Brain microvascular endothelial cell (primary cell): ENCODE measurements at regions not wholly inside any gene's neighbourhood (a gene's known extent, or its start where the extent isn't known, plus 50 kb on each side); places are given as distances from the start of the nearest gene placed in this dataset.

ENCODE experiments used
- DNase-seq: peaks from one replicate; pipeline ENCODE4 v3.0.0-alpha.2; 2020
- H3K27ac ChIP-seq: fragments of 250-450 bp; sonication (Bioruptor Pico); 2 replicates; pipeline ENCODE4 v1.5.1; 2020; ENCODE audit warnings: mild to moderate bottlenecking, moderate library complexity
- H3K27me3 ChIP-seq: fragments of 250-450 bp; sonication (Bioruptor Pico); replicated peaks from 2 replicates; pipeline ENCODE4 v1.5.1; 2020; ENCODE audit warnings: mild to moderate bottlenecking
- H3K36me3 ChIP-seq: fragments of 250-450 bp; sonication (Bioruptor Pico); replicated peaks from 2 replicates; pipeline ENCODE4 v1.5.1; 2020; ENCODE audit warnings: mild to moderate bottlenecking
- H3K4me3 ChIP-seq: 2 replicates; pipeline ENCODE4 v1.5.1; 2011; ENCODE audit warnings: low read depth, mild to moderate bottlenecking, control low read depth, low read length, moderate library complexity
- in situ Hi-C: cut with HindIII; loops from 2 replicates; pipeline ENCODE4 v1.10.0; 2017; ENCODE audit warnings: low sequenced_read_pairs, low pct_ligation_motif_present
- TF ChIP-seq, protein P1 (sequence below): IDR thresholded peaks from 2 replicates; pipeline ENCODE4 v1.5.1; 2011; ENCODE audit warnings: low read depth, mild to moderate bottlenecking, moderate library complexity, low read length, control low read depth, inconsistent platforms; ENCODE audit errors: missing control alignments

DNA sequence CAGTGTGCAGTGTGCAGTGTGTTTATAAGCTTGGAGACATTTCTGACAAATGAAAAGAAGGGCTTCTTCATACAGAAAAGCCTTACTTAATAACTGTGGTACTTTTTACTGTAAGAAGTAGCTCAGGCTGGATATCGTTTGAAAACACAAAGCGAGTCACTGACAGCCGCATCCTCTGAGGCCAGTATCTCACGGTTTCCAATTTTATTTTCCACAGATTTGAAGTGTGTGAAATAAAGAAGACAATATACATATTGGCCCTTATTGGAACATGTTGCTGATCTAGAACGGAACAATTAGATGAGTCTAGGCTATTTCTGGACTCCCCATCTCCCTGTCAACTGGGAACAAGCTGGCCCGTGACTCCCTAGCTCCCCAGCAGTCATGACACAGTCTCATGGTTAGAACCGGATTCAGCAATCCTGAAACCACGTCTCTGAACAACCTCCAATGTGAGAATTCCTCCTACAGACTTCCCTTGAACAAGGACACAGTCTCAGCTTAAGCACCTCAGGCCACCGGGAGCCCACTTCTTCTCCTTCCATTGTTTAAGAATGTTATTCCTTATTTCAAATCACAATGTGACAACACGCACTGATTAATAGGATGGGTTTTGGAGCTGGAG lies 484.5 kb downstream of the COG6 start:
- Histone ChIP-seq H3K4me3 (no peak overlapping the region), H3K27me3 (no peaks in the 10 kb centered on the region)
- TF ChIP-seq, protein P1, sequence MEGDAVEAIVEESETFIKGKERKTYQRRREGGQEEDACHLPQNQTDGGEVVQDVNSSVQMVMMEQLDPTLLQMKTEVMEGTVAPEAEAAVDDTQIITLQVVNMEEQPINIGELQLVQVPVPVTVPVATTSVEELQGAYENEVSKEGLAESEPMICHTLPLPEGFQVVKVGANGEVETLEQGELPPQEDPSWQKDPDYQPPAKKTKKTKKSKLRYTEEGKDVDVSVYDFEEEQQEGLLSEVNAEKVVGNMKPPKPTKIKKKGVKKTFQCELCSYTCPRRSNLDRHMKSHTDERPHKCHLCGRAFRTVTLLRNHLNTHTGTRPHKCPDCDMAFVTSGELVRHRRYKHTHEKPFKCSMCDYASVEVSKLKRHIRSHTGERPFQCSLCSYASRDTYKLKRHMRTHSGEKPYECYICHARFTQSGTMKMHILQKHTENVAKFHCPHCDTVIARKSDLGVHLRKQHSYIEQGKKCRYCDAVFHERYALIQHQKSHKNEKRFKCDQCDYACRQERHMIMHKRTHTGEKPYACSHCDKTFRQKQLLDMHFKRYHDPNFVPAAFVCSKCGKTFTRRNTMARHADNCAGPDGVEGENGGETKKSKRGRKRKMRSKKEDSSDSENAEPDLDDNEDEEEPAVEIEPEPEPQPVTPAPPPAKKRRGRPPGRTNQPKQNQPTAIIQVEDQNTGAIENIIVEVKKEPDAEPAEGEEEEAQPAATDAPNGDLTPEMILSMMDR: no peak

DNA sequence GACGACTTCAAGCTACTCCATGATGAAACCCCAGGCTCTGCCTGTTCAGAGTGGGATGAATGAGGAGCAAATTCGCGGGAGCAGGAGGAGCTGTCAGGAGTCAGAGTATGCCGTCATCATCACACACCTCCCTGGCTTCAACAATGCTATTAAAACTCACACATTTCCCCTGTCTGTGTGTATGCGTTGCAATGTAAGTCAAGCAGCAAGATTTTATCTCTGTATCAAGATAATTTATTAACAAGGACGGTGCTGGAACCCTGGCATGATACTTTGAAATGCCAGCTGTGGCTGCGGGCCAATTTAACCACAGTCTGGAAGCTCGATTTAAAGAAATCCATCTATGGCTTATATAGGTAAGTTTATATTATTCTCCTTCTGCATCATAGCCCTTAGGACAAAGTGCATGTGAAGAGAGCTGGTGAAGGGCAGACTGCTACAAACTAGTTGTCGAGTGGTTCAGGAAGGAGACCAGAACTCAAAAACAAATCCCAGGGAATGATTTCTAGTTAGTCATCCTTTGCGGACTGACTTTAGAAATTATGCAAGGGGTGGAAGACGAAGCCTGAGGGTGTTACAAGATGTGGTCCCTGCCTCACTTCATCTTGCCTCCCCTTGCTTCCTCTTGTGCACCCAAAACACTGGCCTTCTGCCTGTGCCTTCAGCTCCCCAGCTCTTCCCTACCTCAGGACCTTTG lies 486.5 kb downstream of the COG6 start:
- DNase-seq: no peak
- no peak overlapping the region for H3K4me3 ChIP-seq
- no peaks in the 10 kb centered on the region for H3K27me3 ChIP-seq
- H3K27ac ChIP-seq: no peak overlapping the region
- H3K36me3 ChIP-seq: no peaks in the 10 kb centered on the region
- in situ Hi-C loops: no loop called here
- TF ChIP-seq, protein P1: no peak

More for the DNA sequence above, 484.5 kb downstream of the COG6 start:
- in situ Hi-C loops: no loop called here
- no peak for DNase-seq
- Histone ChIP-seq H3K36me3 (no peaks in the 10 kb centered on the region), H3K27ac (no peak overlapping the region)

DNA sequence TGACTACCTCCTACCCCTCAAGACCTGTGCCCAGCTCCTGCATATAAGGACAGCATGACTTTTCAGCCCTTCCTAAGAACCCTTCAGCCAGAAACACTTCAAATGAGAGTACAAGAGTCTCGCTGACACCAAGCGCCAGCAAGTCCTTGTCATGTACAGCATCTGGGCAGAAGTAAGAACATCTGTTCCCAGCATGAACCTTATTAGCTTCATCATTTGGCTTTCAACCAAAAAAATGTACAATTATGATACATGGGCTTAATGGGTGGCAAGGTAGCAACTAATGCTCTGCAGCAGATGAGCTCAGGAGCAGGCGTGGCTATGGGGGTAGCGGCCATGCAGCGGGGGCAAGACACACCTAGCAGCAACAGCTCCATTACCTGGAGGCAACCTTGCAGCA lies 487.6 kb downstream of the COG6 start:
- Histone ChIP-seq H3K4me3 (no peak overlapping the region), H3K36me3 (no peaks in the 10 kb centered on the region), H3K27me3 (no peaks in the 10 kb centered on the region), H3K27ac (no peak overlapping the region)
- in situ Hi-C loops: no loop called here
- DNase-seq: no peak
- TF ChIP-seq, protein P1: no peak

DNA sequence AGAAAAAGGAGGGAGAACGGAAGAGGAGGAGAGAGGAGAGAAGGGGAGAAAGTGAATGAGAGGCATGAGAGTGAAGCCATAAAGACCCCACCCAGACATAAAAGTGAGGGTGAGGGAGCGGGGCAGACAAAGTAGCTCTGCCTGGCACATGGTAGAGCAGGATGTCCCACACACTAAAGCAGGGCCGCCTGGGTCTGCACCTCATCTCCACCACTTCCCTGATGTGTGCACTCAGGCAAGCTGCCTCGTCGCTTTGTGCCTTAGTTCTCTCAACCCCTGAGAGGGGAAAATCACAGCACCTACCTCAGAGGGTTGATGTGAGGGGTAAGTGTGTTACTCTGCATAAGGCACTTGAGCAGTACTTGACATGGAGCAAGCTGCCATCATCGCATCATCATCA lies 488.1 kb downstream of the COG6 start:
- H3K36me3 ChIP-seq: no peaks in the 10 kb centered on the region
- H3K4me3 ChIP-seq: no peak overlapping the region
- in situ Hi-C loops: no loop called here
- TF ChIP-seq, protein P1: no peak
- H3K27ac ChIP-seq: no peak overlapping the region
- H3K27me3 ChIP-seq: no peaks in the 10 kb centered on the region
- DNase-seq: no peak

DNA sequence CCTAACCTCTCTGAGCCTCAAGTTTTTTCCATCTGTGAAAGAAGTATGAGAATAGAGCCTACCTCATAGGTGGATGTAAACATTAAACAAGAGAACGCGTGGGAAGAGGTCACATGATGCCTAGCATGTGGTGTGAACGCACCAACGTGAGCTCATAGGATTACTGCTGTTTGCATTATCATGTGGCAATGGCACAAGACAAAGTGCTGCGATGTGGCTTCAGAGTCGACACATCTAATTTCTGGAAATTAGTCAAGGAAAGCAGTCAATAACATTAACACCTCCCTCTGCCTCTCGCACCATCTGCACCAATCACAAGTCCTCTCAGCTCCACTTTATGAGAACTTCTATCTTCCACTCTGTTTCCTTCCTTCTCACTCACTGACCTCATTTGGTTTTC lies 489.7 kb downstream of the COG6 start:
- Histone ChIP-seq H3K27me3 (no peaks in the 10 kb centered on the region), H3K36me3 (no peaks in the 10 kb centered on the region), H3K27ac (no peak overlapping the region), H3K4me3 (no peak overlapping the region)
- TF ChIP-seq, protein P1: no peak
- no peak for DNase-seq
- in situ Hi-C loops: no loop called here
